GM23338 (cell line): ENCODE measurements at regions not wholly inside any gene's neighbourhood (a gene's known extent, or its start where the extent isn't known, plus 50 kb on each side); places are given as distances from the start of the nearest gene placed in this dataset.

ENCODE experiments used
- ATAC-seq: fragments of 200-7000 bp; cut with Tn5 transposase; 3 replicates; pipeline ENCODE4 v1.9.1; 2020
- DNase-seq: peaks from one replicate; pipeline ENCODE4 v3.0.0-alpha.2; 2015; ENCODE audit warnings: low spot score
- H2AFZ ChIP-seq: fragments of 200-600 bp; sonication (generic); 2 replicates; pipeline ENCODE4 v1.8.0; 2016; ENCODE audit warnings: antibody characterized with exemption, mild to moderate bottlenecking, moderate library complexity
- H3F3A ChIP-seq: fragments of 200-600 bp; sonication (generic); replicated peaks from 2 replicates; pipeline ENCODE4 v1.8.0; 2017; ENCODE audit warnings: antibody characterized with exemption, mixed run types, low read depth
- H3K27ac ChIP-seq: fragments of 200-600 bp; sonication (generic); 2 replicates; pipeline ENCODE4 v1.6.1; 2016; ENCODE audit warnings: low read depth
- H3K27me3 ChIP-seq: fragments of 200-600 bp; sonication (generic); 2 replicates; pipeline ENCODE4 v1.8.0; 2016; ENCODE audit warnings: mild to moderate bottlenecking, mixed run types, moderate library complexity; ENCODE audit not compliant: insufficient read depth
- H3K36me3 ChIP-seq: fragments of 200-600 bp; sonication (generic); 2 replicates; pipeline ENCODE4 v1.8.0; 2016; ENCODE audit warnings: mild to moderate bottlenecking; ENCODE audit not compliant: insufficient read depth
- H3K4me1 ChIP-seq: fragments of 200-600 bp; sonication (generic); 2 replicates; pipeline ENCODE4 v1.8.0; 2016; ENCODE audit warnings: mild to moderate bottlenecking, moderate library complexity; ENCODE audit not compliant: insufficient read depth
- H3K4me2 ChIP-seq: fragments of 200-600 bp; sonication (generic); 2 replicates; pipeline ENCODE4 v1.7.1; 2017; ENCODE audit warnings: mixed run types
- H3K4me3 ChIP-seq: fragments of 200-600 bp; sonication (generic); 2 replicates; pipeline ENCODE4 v1.6.1; 2016; ENCODE audit warnings: mixed run types
- H3K79me2 ChIP-seq: fragments of 200-600 bp; sonication (generic); replicated peaks from 2 replicates; pipeline ENCODE4 v1.8.0; 2017; ENCODE audit warnings: mild to moderate bottlenecking; ENCODE audit not compliant: insufficient read depth
- H3K9me2 ChIP-seq: fragments of 200-600 bp; sonication (generic); 2 replicates; pipeline ENCODE4 v1.8.0; 2017; ENCODE audit not compliant: insufficient read depth
- H4K20me1 ChIP-seq: fragments of 200-600 bp; sonication (generic); replicated peaks from 2 replicates; pipeline ENCODE4 v1.8.0; 2017; ENCODE audit warnings: mild to moderate bottlenecking; ENCODE audit not compliant: insufficient read depth
- H3K27ac Mint-ChIP-seq: 2 replicates; pipeline ENCODE4 v1.8.0; 2020; ENCODE audit warnings: inconsistent platforms, mild to moderate bottlenecking, moderate library complexity, mixed read lengths
- H3K27me3 Mint-ChIP-seq: 3 replicates; pipeline ENCODE4 v1.8.0; 2022; ENCODE audit warnings: low read depth, mild to moderate bottlenecking, moderate library complexity, mixed read lengths, inconsistent platforms; ENCODE audit not compliant: insufficient read depth, poor library complexity
- H3K36me3 Mint-ChIP-seq: 3 replicates; pipeline ENCODE4 v1.8.0; 2021; ENCODE audit warnings: low read depth, mild to moderate bottlenecking, inconsistent platforms, moderate library complexity, mixed read lengths
- H3K4me1 Mint-ChIP-seq: 3 replicates; pipeline ENCODE4 v1.8.0; 2020; ENCODE audit warnings: mild to moderate bottlenecking, inconsistent platforms, mixed read lengths
- H3K4me3 Mint-ChIP-seq: 3 replicates; pipeline ENCODE4 v1.8.0; 2021; ENCODE audit warnings: moderate library complexity, mild to moderate bottlenecking, inconsistent platforms, mixed read lengths
- H3K9me3 Mint-ChIP-seq: 3 replicates; pipeline ENCODE4 v1.8.0; 2020; ENCODE audit warnings: moderate library complexity, mild to moderate bottlenecking, inconsistent platforms, mixed read lengths
- CREB1 ChIP-seq: fragments of 250-450 bp; sonication (Bioruptor Pico); IDR thresholded peaks from 2 replicates; pipeline ENCODE4 v1.5.0; 2020; ENCODE audit warnings: low read depth, mild to moderate bottlenecking, moderate library complexity
- EZH2 ChIP-seq: fragments of 200-600 bp; sonication (generic); IDR thresholded peaks from one replicate; pipeline ENCODE4 v1.8.0; 2017; ENCODE audit warnings: antibody characterized with exemption, mild to moderate bottlenecking, low read depth; ENCODE audit not compliant: unreplicated experiment
- EZH2phosphoT487 ChIP-seq: fragments of 200-600 bp; sonication (generic); IDR thresholded peaks from one replicate; pipeline ENCODE4 v1.8.1; 2018; ENCODE audit warnings: antibody characterized with exemption; ENCODE audit not compliant: unreplicated experiment
- JUNB ChIP-seq: IDR thresholded peaks from one replicate; pipeline ENCODE4 v1.6.1; 2016; ENCODE audit warnings: antibody characterized with exemption; ENCODE audit not compliant: unreplicated experiment
- NANOG ChIP-seq: IDR thresholded peaks from 2 replicates; pipeline ENCODE4 v1.6.1; 2016; ENCODE audit warnings: antibody characterized with exemption, borderline replicate concordance
- POLR2AphosphoS5 ChIP-seq: IDR thresholded peaks from 2 replicates; pipeline ENCODE4 v1.6.1; 2016; ENCODE audit warnings: antibody characterized with exemption, low read depth
- STAT1 ChIP-seq: IDR thresholded peaks from one replicate; pipeline ENCODE4 v1.6.1; 2016; ENCODE audit warnings: antibody characterized with exemption; ENCODE audit not compliant: unreplicated experiment
- ZNF114 ChIP-seq: fragments of 250-450 bp; sonication (Bioruptor Pico); IDR thresholded peaks from 2 replicates; pipeline ENCODE4 v1.5.0; 2020; ENCODE audit warnings: mild to moderate bottlenecking, moderate library complexity
- ZNF331 ChIP-seq: fragments of 250-450 bp; sonication (Bioruptor Pico); IDR thresholded peaks from 2 replicates; pipeline ENCODE4 v1.5.0; 2020; ENCODE audit warnings: low read depth, mild to moderate bottlenecking, moderate library complexity
- TF ChIP-seq, protein P1 (sequence below), 2 experiments: fragments of 200-600 bp in 1 of 2; sonication (generic) in 1 of 2; conservative IDR thresholded peaks; 2 replicates each; pipeline versions ENCODE4 v1.5.1 to v1.6.1; 2016 to 2017; ENCODE audit warnings: antibody characterized with exemption in 2 of 2, low read depth in 2 of 2, mild to moderate bottlenecking in 2 of 2, moderate library complexity in 1 of 2
- TF ChIP-seq, protein P2 (sequence below): fragments of 250-450 bp; sonication (Bioruptor Pico); IDR thresholded peaks from 2 replicates; pipeline ENCODE4 v1.5.0; 2020; ENCODE audit warnings: mild to moderate bottlenecking, moderate library complexity
- TF ChIP-seq, protein P3 (sequence below): IDR thresholded peaks from one replicate; pipeline ENCODE4 v1.6.1; 2018; ENCODE audit warnings: antibody characterized with exemption; ENCODE audit not compliant: unreplicated experiment
- TF ChIP-seq, protein P4 (sequence below): IDR thresholded peaks from 2 replicates; pipeline ENCODE4 v1.6.1; 2016; ENCODE audit warnings: antibody characterized with exemption

DNA sequence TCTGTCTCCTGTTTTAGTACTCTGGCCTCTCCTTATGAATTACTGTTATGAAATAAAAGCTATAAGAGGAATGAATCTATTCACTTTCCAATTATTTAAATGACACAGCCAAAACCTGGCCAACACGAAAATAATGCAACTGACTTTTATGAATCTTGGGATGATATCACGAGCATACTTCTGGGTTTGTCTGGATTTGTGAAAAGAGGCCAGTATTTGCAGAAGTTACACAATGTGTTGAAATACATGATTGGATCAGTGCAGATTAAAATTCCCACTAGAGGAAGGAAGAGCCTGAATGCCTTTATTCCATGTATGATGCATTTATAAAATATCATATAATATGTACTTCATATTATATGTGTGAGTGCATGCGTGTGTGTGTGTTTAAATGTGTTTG lies 418.2 kb downstream of the GRB14 start:
- H3F3A ChIP-seq: no peaks in the 10 kb centered on the region
- ATAC-seq: no peak
- no peak overlapping the region for H3K27ac Mint-ChIP-seq

More for the DNA sequence above, 418.2 kb downstream of the GRB14 start:
- Histone ChIP-seq H3K79me2 (no peaks in the 10 kb centered on the region), H2AFZ (no peak overlapping the region), H3K36me3 (no peaks in the 10 kb centered on the region), H3K27ac (no peak overlapping the region), H3K4me1 (peaks cover 11% of the 10 kb centered on the region; the same call in 1 of the 2 replicates), H4K20me1 (no peaks in the 10 kb centered on the region), H3K4me2 (no peak overlapping the region), H3K4me3 (no peak overlapping the region), H3K27me3 (no peaks in the 10 kb centered on the region), H3K9me2 (no peaks in the 10 kb centered on the region)
- Mint-ChIP-seq H3K36me3 (no peaks in the 10 kb centered on the region), H3K4me3 (no peak overlapping the region), H3K4me1 (peaks cover 16% of the 10 kb centered on the region), H3K9me3 (no peaks in the 10 kb centered on the region), H3K27me3 (peaks cover 2% of the 10 kb centered on the region)
- TF ChIP-seq, protein P1, sequence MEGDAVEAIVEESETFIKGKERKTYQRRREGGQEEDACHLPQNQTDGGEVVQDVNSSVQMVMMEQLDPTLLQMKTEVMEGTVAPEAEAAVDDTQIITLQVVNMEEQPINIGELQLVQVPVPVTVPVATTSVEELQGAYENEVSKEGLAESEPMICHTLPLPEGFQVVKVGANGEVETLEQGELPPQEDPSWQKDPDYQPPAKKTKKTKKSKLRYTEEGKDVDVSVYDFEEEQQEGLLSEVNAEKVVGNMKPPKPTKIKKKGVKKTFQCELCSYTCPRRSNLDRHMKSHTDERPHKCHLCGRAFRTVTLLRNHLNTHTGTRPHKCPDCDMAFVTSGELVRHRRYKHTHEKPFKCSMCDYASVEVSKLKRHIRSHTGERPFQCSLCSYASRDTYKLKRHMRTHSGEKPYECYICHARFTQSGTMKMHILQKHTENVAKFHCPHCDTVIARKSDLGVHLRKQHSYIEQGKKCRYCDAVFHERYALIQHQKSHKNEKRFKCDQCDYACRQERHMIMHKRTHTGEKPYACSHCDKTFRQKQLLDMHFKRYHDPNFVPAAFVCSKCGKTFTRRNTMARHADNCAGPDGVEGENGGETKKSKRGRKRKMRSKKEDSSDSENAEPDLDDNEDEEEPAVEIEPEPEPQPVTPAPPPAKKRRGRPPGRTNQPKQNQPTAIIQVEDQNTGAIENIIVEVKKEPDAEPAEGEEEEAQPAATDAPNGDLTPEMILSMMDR (conservative IDR thresholded peaks at IDR 0.05; ENCODE audit: low read depth in 2 of 2): no peak
- TF ChIP-seq STAT1: no peak
- TF ChIP-seq, protein P2, sequence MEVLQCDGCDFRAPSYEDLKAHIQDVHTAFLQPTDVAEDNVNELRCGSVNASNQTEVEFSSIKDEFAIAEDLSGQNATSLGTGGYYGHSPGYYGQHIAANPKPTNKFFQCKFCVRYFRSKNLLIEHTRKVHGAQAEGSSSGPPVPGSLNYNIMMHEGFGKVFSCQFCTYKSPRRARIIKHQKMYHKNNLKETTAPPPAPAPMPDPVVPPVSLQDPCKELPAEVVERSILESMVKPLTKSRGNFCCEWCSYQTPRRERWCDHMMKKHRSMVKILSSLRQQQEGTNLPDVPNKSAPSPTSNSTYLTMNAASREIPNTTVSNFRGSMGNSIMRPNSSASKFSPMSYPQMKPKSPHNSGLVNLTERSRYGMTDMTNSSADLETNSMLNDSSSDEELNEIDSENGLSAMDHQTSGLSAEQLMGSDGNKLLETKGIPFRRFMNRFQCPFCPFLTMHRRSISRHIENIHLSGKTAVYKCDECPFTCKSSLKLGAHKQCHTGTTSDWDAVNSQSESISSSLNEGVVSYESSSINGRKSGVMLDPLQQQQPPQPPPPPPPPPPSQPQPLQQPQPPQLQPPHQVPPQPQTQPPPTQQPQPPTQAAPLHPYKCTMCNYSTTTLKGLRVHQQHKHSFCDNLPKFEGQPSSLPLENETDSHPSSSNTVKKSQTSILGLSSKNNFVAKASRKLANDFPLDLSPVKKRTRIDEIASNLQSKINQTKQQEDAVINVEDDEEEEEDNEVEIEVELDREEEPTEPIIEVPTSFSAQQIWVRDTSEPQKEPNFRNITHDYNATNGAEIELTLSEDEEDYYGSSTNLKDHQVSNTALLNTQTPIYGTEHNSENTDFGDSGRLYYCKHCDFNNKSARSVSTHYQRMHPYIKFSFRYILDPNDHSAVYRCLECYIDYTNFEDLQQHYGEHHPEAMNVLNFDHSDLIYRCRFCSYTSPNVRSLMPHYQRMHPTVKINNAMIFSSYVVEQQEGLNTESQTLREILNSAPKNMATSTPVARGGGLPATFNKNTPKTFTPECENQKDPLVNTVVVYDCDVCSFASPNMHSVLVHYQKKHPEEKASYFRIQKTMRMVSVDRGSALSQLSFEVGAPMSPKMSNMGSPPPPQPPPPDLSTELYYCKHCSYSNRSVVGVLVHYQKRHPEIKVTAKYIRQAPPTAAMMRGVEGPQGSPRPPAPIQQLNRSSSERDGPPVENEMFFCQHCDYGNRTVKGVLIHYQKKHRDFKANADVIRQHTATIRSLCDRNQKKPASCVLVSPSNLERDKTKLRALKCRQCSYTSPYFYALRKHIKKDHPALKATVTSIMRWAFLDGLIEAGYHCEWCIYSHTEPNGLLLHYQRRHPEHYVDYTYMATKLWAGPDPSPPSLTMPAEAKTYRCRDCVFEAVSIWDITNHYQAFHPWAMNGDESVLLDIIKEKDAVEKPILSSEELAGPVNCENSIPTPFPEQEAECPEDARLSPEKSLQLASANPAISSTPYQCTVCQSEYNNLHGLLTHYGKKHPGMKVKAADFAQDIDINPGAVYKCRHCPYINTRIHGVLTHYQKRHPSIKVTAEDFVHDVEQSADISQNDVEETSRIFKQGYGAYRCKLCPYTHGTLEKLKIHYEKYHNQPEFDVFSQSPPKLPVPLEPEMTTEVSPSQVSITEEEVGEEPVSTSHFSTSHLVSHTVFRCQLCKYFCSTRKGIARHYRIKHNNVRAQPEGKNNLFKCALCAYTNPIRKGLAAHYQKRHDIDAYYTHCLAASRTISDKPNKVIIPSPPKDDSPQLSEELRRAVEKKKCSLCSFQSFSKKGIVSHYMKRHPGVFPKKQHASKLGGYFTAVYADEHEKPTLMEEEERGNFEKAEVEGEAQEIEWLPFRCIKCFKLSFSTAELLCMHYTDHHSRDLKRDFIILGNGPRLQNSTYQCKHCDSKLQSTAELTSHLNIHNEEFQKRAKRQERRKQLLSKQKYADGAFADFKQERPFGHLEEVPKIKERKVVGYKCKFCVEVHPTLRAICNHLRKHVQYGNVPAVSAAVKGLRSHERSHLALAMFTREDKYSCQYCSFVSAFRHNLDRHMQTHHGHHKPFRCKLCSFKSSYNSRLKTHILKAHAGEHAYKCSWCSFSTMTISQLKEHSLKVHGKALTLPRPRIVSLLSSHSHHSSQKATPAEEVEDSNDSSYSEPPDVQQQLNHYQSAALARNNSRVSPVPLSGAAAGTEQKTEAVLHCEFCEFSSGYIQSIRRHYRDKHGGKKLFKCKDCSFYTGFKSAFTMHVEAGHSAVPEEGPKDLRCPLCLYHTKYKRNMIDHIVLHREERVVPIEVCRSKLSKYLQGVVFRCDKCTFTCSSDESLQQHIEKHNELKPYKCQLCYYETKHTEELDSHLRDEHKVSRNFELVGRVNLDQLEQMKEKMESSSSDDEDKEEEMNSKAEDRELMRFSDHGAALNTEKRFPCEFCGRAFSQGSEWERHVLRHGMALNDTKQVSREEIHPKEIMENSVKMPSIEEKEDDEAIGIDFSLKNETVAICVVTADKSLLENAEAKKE (CRISPR knock-in tag): no peak
- TF ChIP-seq, protein P3, sequence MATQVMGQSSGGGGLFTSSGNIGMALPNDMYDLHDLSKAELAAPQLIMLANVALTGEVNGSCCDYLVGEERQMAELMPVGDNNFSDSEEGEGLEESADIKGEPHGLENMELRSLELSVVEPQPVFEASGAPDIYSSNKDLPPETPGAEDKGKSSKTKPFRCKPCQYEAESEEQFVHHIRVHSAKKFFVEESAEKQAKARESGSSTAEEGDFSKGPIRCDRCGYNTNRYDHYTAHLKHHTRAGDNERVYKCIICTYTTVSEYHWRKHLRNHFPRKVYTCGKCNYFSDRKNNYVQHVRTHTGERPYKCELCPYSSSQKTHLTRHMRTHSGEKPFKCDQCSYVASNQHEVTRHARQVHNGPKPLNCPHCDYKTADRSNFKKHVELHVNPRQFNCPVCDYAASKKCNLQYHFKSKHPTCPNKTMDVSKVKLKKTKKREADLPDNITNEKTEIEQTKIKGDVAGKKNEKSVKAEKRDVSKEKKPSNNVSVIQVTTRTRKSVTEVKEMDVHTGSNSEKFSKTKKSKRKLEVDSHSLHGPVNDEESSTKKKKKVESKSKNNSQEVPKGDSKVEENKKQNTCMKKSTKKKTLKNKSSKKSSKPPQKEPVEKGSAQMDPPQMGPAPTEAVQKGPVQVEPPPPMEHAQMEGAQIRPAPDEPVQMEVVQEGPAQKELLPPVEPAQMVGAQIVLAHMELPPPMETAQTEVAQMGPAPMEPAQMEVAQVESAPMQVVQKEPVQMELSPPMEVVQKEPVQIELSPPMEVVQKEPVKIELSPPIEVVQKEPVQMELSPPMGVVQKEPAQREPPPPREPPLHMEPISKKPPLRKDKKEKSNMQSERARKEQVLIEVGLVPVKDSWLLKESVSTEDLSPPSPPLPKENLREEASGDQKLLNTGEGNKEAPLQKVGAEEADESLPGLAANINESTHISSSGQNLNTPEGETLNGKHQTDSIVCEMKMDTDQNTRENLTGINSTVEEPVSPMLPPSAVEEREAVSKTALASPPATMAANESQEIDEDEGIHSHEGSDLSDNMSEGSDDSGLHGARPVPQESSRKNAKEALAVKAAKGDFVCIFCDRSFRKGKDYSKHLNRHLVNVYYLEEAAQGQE: no peak
- TF ChIP-seq EZH2phosphoT487: no peak
- TF ChIP-seq ZNF114 (CRISPR knock-in tag): no peak
- TF ChIP-seq, protein P4, sequence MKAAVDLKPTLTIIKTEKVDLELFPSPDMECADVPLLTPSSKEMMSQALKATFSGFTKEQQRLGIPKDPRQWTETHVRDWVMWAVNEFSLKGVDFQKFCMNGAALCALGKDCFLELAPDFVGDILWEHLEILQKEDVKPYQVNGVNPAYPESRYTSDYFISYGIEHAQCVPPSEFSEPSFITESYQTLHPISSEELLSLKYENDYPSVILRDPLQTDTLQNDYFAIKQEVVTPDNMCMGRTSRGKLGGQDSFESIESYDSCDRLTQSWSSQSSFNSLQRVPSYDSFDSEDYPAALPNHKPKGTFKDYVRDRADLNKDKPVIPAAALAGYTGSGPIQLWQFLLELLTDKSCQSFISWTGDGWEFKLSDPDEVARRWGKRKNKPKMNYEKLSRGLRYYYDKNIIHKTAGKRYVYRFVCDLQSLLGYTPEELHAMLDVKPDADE: no peak
- no peak for TF ChIP-seq JUNB
- TF ChIP-seq EZH2: no peak
- no peak for TF ChIP-seq POLR2AphosphoS5
- no peak for TF ChIP-seq CREB1 (CRISPR knock-in tag)
- no peak for TF ChIP-seq ZNF331 (CRISPR knock-in tag)
- no peak for TF ChIP-seq NANOG
- no peak for DNase-seq
